Fibroblast of lung (primary cell): ENCODE measurements at regions not wholly inside any gene's neighbourhood (a gene's known extent, or its start where the extent isn't known, plus 50 kb on each side); places are given as distances from the start of the nearest gene placed in this dataset.

Experiments used
- DNase-seq, 2 donors: peaks; one replicate each; pipeline versions ENCODE4 v3.0.0 to v3.0.0-alpha.2; 2010; ENCODE audit warnings: low read depth in 2 of 2
- H2AFZ ChIP-seq: 2 replicates; pipeline ENCODE4 v1.5.1; 2012; ENCODE audit warnings: low read length, control low read depth, inconsistent platforms
- H3K27ac ChIP-seq: 2 replicates; pipeline ENCODE4 v1.5.1; 2011; ENCODE audit warnings: low read length, control low read depth; ENCODE audit not compliant: insufficient read depth
- H3K27me3 ChIP-seq: 2 replicates; pipeline ENCODE4 v1.5.1; 2011; ENCODE audit warnings: mild to moderate bottlenecking, low read length; ENCODE audit not compliant: control insufficient read depth, insufficient read depth
- H3K36me3 ChIP-seq: 2 replicates; pipeline ENCODE4 v1.5.1; 2011; ENCODE audit warnings: low read length; ENCODE audit not compliant: control insufficient read depth, insufficient read depth
- H3K4me1 ChIP-seq: 2 replicates; pipeline ENCODE4 v1.5.1; 2011; ENCODE audit warnings: low read length; ENCODE audit not compliant: control insufficient read depth, insufficient read depth; ENCODE audit errors: extremely low read depth
- H3K4me2 ChIP-seq: 2 replicates; pipeline ENCODE4 v1.5.1; 2011; ENCODE audit warnings: low read length, control low read depth; ENCODE audit not compliant: insufficient read depth; ENCODE audit errors: extremely low read depth
- H3K4me3 ChIP-seq, 4 experiments: fragments of 200-600 bp in 1 of 4; sonication (generic) in 1 of 4; replicated peaks in 1 of 4; 2 replicates each; pipeline ENCODE4 v1.5.1; 2011 to 2016; ENCODE audit warnings: low read length in 4 of 4, low read depth in 3 of 4, mild to moderate bottlenecking in 3 of 4, control low read depth in 2 of 4, inconsistent platforms in 1 of 4, mixed read lengths in 1 of 4; ENCODE audit not compliant: insufficient read depth in 1 of 4; ENCODE audit errors: control extremely low read depth in 1 of 4
- H3K79me2 ChIP-seq: 2 replicates; pipeline ENCODE4 v1.5.1; 2012; ENCODE audit warnings: mild to moderate bottlenecking, low read length, inconsistent platforms; ENCODE audit not compliant: control insufficient read depth, insufficient read depth
- H3K9ac ChIP-seq: 2 replicates; pipeline ENCODE4 v1.5.1; 2011; ENCODE audit warnings: mild to moderate bottlenecking, low read length, control low read depth; ENCODE audit not compliant: insufficient read depth
- H3K9me3 ChIP-seq: 2 replicates; pipeline ENCODE4 v1.5.1; 2012; ENCODE audit warnings: low read depth, low read length; ENCODE audit not compliant: control insufficient read depth, insufficient read depth
- H4K20me1 ChIP-seq: 2 replicates; pipeline ENCODE4 v1.5.1; 2011; ENCODE audit warnings: low read length; ENCODE audit not compliant: control insufficient read depth, insufficient read depth; ENCODE audit errors: extremely low read depth
- EZH2 ChIP-seq: IDR thresholded peaks from 2 replicates; pipeline ENCODE4 v1.5.1; 2012; ENCODE audit warnings: low read length, control low read depth, mild to moderate bottlenecking; ENCODE audit errors: missing control alignments
- TF ChIP-seq, protein P1 (sequence below), 2 donors: IDR thresholded peaks in 1 of 2; conservative IDR thresholded peaks in 1 of 2; 1 replicate in 1 of 2; 2 replicates in 1 of 2; pipeline ENCODE4 v1.5.1; 2011 to 2012; ENCODE audit warnings: low read length in 2 of 2, control low read depth in 1 of 2, inconsistent platforms in 1 of 2, low read depth in 1 of 2, mild to moderate bottlenecking in 1 of 2

GRCh38 chr7:115552766-115553165, 477.8 kb downstream of the TFEC start:
- Histone ChIP-seq H3K27ac (no peak overlapping the region), H3K4me1 (no peaks in the 10 kb centered on the region), H3K27me3 (no peaks in the 10 kb centered on the region), H3K4me3 (no peak overlapping the region), H4K20me1 (no peaks in the 10 kb centered on the region), H3K9ac (no peak overlapping the region), H3K9me3 (no peaks in the 10 kb centered on the region), H3K4me2 (no peak overlapping the region), H3K36me3 (no peaks in the 10 kb centered on the region), H3K79me2 (no peaks in the 10 kb centered on the region), H2AFZ (no peak overlapping the region)
- peak in 1 of 2 donors; percentile 17 for DNase-seq
- TF ChIP-seq, protein P1, sequence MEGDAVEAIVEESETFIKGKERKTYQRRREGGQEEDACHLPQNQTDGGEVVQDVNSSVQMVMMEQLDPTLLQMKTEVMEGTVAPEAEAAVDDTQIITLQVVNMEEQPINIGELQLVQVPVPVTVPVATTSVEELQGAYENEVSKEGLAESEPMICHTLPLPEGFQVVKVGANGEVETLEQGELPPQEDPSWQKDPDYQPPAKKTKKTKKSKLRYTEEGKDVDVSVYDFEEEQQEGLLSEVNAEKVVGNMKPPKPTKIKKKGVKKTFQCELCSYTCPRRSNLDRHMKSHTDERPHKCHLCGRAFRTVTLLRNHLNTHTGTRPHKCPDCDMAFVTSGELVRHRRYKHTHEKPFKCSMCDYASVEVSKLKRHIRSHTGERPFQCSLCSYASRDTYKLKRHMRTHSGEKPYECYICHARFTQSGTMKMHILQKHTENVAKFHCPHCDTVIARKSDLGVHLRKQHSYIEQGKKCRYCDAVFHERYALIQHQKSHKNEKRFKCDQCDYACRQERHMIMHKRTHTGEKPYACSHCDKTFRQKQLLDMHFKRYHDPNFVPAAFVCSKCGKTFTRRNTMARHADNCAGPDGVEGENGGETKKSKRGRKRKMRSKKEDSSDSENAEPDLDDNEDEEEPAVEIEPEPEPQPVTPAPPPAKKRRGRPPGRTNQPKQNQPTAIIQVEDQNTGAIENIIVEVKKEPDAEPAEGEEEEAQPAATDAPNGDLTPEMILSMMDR (conservative IDR thresholded peaks at IDR 0.05 in 1 of 2, IDR thresholded peaks at IDR 0.05 in 1 of 2; ENCODE audit: low read depth in 1 of 2, low read length in 2 of 2): no peak
- TF ChIP-seq EZH2: no peak

- Histone ChIP-seq H3K4me1 (peaks cover 4% of the 10 kb centered on the region), H3K27ac (no peak overlapping the region), H4K20me1 (no peaks in the 10 kb centered on the region), H2AFZ (no peak overlapping the region), H3K27me3 (no peaks in the 10 kb centered on the region), H3K36me3 (no peaks in the 10 kb centered on the region), H3K79me2 (no peaks in the 10 kb centered on the region), H3K4me2 (no peak overlapping the region), H3K9me3 (no peaks in the 10 kb centered on the region), H3K9ac (no peak overlapping the region), H3K4me3 (no peak overlapping the region)
- no peak for DNase-seq
- TF ChIP-seq EZH2: no peak
- TF ChIP-seq, protein P1 (conservative IDR thresholded peaks at IDR 0.05 in 1 of 2, IDR thresholded peaks at IDR 0.05 in 1 of 2; ENCODE audit: low read depth in 1 of 2, low read length in 2 of 2): no peak
These were observed 480.7 kb downstream of the TFEC start for GRCh38 chr7:115549910-115550309.

- Histone ChIP-seq H3K4me3 (no peak overlapping the region), H2AFZ (no peak overlapping the region), H3K9me3 (no peaks in the 10 kb centered on the region), H3K9ac (no peak overlapping the region), H3K4me2 (no peak overlapping the region), H3K79me2 (no peaks in the 10 kb centered on the region), H4K20me1 (no peaks in the 10 kb centered on the region), H3K27me3 (no peaks in the 10 kb centered on the region), H3K27ac (no peak overlapping the region), H3K4me1 (peaks cover 4% of the 10 kb centered on the region), H3K36me3 (no peaks in the 10 kb centered on the region)
- DNase-seq: peak in 1 of 2 donors; percentile 27
- TF ChIP-seq, protein P1 (conservative IDR thresholded peaks at IDR 0.05 in 1 of 2, IDR thresholded peaks at IDR 0.05 in 1 of 2; ENCODE audit: low read depth in 1 of 2, low read length in 2 of 2): no peak
- no peak for TF ChIP-seq EZH2
These were observed 481.8 kb downstream of the TFEC start for GRCh38 chr7:115548756-115549155.
